Neutrophil (primary cell): ENCODE measurements at regions not wholly inside any gene's neighbourhood (a gene's known extent, or its start where the extent isn't known, plus 50 kb on each side); places are given as distances from the start of the nearest gene placed in this dataset.

Experiments
- H3K27ac ChIP-seq: fragments of 200-600 bp; sonication (generic); 2 replicates; pipeline ENCODE4 v1.5.1; 2016; ENCODE audit warnings: mild to moderate bottlenecking, moderate library complexity
- H3K27me3 ChIP-seq: fragments of 200-600 bp; sonication (generic); 2 replicates; pipeline ENCODE4 v1.6.0; 2016; ENCODE audit warnings: mild to moderate bottlenecking
- H3K36me3 ChIP-seq: fragments of 200-600 bp; sonication (generic); 2 replicates; pipeline ENCODE4 v1.5.1; 2017
- H3K4me1 ChIP-seq, 2 experiments: fragments of 200-600 bp in 1 of 2; sonication (generic) in 1 of 2; 1 replicate in 1 of 2; 2 replicates in 1 of 2; pipeline versions ENCODE4 v1.5.1 to v1.6.1; 2013 to 2016; ENCODE audit warnings: low read depth in 1 of 2, low read length in 1 of 2, mild to moderate bottlenecking in 1 of 2, moderate library complexity in 1 of 2; ENCODE audit not compliant: control insufficient read depth in 1 of 2, insufficient read depth in 1 of 2
- H3K4me3 ChIP-seq, 2 experiments: fragments of 200-600 bp in 1 of 2; sonication (generic) in 1 of 2; 1 replicate in 1 of 2; 2 replicates in 1 of 2; pipeline ENCODE4 v1.5.1; 2013 to 2016; ENCODE audit warnings: low read depth in 1 of 2, low read length in 1 of 2, mild to moderate bottlenecking in 1 of 2, moderate library complexity in 1 of 2
- H3K9me3 ChIP-seq: fragments of 200-600 bp; sonication (generic); 2 replicates; pipeline ENCODE4 v1.5.1; 2016
- CTCF ChIP-seq: fragments of 200-600 bp; sonication (generic); IDR thresholded peaks from 2 replicates; pipeline ENCODE4 v1.5.1; 2016; ENCODE audit warnings: antibody characterized with exemption

- Histone ChIP-seq H3K4me1 (no peaks in the 10 kb centered on the region), H3K36me3 (no peaks in the 10 kb centered on the region), H3K9me3 (no peaks in the 10 kb centered on the region), H3K4me3 (no peak overlapping the region), H3K27me3 (no peaks in the 10 kb centered on the region), H3K27ac (no peak overlapping the region)
- no peak for TF ChIP-seq CTCF
Measured at GRCh38 chr2:23183733-23184132, 201.2 kb upstream of the KLHL29 start.

- TF ChIP-seq CTCF, result no peak
- Histone ChIP-seq H3K27ac (no peak overlapping the region), H3K27me3 (no peaks in the 10 kb centered on the region), H3K9me3 (no peaks in the 10 kb centered on the region), H3K4me1 (no peaks in the 10 kb centered on the region), H3K36me3 (no peaks in the 10 kb centered on the region), H3K4me3 (no peak overlapping the region)
Measured at GRCh38 chr2:23198316-23199114, 186.5 kb upstream of the KLHL29 start.

GRCh38 chr2:23199115-23199918 lies 185.7 kb upstream of the KLHL29 start:
- Histone ChIP-seq H3K36me3 (no peaks in the 10 kb centered on the region), H3K27ac (no peak overlapping the region), H3K4me3 (no peak overlapping the region), H3K9me3 (no peaks in the 10 kb centered on the region), H3K27me3 (no peaks in the 10 kb centered on the region), H3K4me1 (no peaks in the 10 kb centered on the region)
- no peak for TF ChIP-seq CTCF

GRCh38 chr2:23200068-23200786 lies 184.8 kb upstream of the KLHL29 start:
- TF ChIP-seq CTCF, result no peak
- H3K27ac ChIP-seq, result no peak overlapping the region
- no peaks in the 10 kb centered on the region for H3K4me1 ChIP-seq
- no peaks in the 10 kb centered on the region for H3K9me3 ChIP-seq
- no peaks in the 10 kb centered on the region for H3K27me3 ChIP-seq
- no peak overlapping the region for H3K4me3 ChIP-seq
- no peaks in the 10 kb centered on the region for H3K36me3 ChIP-seq

- H3K27me3 ChIP-seq, result no peaks in the 10 kb centered on the region
- H3K4me1 ChIP-seq, result no peaks in the 10 kb centered on the region
- H3K27ac ChIP-seq, result no peak overlapping the region
- H3K9me3 ChIP-seq, result no peaks in the 10 kb centered on the region
- no peak for TF ChIP-seq CTCF
- no peaks in the 10 kb centered on the region for H3K36me3 ChIP-seq
- no peak overlapping the region for H3K4me3 ChIP-seq
Measured at GRCh38 chr2:23200787-23201114, 184.2 kb upstream of the KLHL29 start.
